GM19025 (cell line): ENCODE measurements at regions not wholly inside any gene's neighbourhood (a gene's known extent, or its start where the extent isn't known, plus 50 kb on each side); places are given as distances from the start of the nearest gene placed in this dataset.

ENCODE experiments used
- ATAC-seq: cut with Tn5 transposase; IDR thresholded peaks from one replicate; pipeline ENCODE4 v1.9.1; 2021; ENCODE audit warnings: mild to moderate bottlenecking, low read depth, moderate library complexity; ENCODE audit not compliant: unreplicated experiment

DNA sequence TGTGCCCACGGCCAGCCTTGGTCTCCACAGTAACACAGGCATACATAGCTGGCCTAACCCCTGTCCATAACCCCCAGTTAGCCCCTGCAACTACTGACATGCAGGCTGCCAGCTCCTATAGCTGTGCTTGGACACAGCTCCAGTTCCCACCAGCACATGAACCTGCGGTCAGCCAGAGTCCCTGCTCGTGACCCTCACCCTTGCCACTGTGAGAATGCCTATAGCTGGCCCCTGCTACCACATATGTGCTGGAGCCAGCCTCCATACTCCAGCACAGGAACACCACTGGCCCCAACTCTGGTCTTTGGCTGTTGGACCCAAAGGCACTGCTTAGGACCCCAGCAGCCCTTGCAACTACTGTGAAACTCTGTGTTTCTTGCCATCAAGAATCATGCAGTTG lies 930.9 kb downstream of the ADGRL3 start:
- no peak for ATAC-seq

DNA sequence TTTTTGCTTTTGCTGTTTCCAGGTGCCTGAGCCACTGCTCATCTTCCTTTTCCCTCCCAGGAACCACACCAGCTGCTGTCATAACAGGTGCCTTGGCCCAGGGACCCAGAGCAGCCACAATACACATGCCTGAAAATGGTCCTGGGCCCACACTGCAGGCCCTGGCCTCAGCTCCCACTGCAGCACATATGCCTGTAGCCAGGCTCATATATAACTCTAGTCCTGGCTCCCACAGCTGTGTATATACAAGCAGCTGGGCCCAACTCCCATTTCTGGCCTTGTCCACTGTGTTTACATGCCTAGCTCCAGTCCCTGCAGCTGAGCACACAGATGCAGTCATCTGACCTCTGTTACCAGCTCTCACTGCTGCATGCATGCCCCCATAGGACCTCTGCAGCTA lies 930.5 kb downstream of the ADGRL3 start:
- no peak for ATAC-seq

DNA sequence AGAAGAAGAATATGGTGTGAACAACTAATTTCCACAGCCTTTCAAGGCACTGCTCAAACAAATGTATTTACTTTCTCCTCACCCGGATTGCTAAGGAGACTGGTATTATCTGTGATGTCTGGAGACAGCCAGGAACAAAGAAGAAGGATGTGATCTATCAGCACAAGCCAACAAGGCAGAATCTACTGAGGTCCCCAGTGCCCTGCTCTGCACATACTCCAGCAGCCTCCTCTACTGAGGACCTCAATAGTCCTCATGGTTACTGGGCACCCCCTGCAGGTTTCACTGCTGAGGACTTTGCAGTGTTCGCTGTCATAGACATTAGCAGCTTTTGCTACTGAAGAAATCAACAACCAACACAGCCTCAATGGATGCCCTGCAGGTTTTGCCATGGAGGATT lies 930.1 kb downstream of the ADGRL3 start:
- no peak for ATAC-seq
